ENCODE measurements at regions not wholly inside any gene's neighbourhood (a gene's known extent, or its start where the extent isn't known, plus 50 kb on each side); places are given as distances from the start of the nearest gene placed in this dataset.
"Not testable (repeated sequence)": the region's sequence is repeated elsewhere in the genome, so short reads cannot be mapped to it uniquely, and the experiment has no call there.

GRCh38 chr14:41297576-41298327 lies 308.9 kb upstream of the LRFN5 start:
- FAIRE-seq (no peak), DNase-seq (ENCODE audit: insufficient read length, low spot score) (no peak)
- TF ChIP-seq POLR2A (IDR thresholded peaks at IDR 0.05; ENCODE audit: low read depth, low read length) = no peak

GRCh38 chr14:41295734-41296133 lies 310.9 kb upstream of the LRFN5 start:
- DNase-seq (ENCODE audit: insufficient read length, low spot score) = no peak
- no peak for FAIRE-seq
- TF ChIP-seq POLR2A (IDR thresholded peaks at IDR 0.05; ENCODE audit: low read depth, low read length) = no peak

- no peak for FAIRE-seq
- no peak for TF ChIP-seq POLR2A (IDR thresholded peaks at IDR 0.05; ENCODE audit: low read depth, low read length)
- DNase-seq (ENCODE audit: insufficient read length, low spot score) = no peak
These were observed 317.7 kb upstream of the LRFN5 start for GRCh38 chr14:41289025-41289424.

DNA sequence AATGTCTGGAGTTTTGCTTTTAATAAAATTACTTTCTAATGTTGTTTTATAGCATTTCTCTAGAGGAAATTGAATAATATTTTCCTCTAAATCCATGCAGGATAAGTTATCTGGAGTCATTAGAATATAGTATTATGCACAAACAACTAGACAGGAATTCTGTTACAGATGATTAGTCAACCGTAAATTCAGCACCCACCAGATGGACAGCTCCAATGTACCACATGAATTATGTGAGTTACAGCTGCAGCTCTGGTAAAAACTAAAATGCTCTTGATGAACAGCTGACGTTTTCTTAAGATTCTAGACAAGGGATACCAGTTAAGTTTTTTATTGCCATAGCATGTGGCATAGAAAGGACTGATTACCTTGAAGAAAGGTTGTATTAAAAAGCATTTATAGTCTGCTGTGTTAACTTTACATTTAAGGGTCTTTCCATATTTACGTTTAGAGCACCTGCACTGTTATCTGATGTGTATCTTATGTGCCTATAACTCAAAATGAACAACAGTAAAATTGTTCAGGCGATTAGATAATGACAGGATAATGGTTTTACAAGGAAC lies 321.4 kb upstream of the LRFN5 start:
- DNase-seq (ENCODE audit: insufficient read length, low spot score) (no peak), FAIRE-seq (no peak)
- TF ChIP-seq POLR2A (IDR thresholded peaks at IDR 0.05; ENCODE audit: low read depth, low read length) = no peak

- no peak for FAIRE-seq
These were observed 325.9 kb upstream of the LRFN5 start for GRCh38 chr14:41280745-41281144.

GRCh38 chr14:41277450-41277849 lies 329.2 kb upstream of the LRFN5 start:
- FAIRE-seq (no peak), DNase-seq (ENCODE audit: insufficient read length, low spot score) (no peak)
- no peak for TF ChIP-seq POLR2A (IDR thresholded peaks at IDR 0.05; ENCODE audit: low read depth, low read length)

More at GRCh38 chr14:41280745-41281144, 325.9 kb upstream of the LRFN5 start:
- TF ChIP-seq POLR2A (IDR thresholded peaks at IDR 0.05; ENCODE audit: low read depth, low read length) = no peak
- DNase-seq (ENCODE audit: insufficient read length, low spot score) = no peak

DNA sequence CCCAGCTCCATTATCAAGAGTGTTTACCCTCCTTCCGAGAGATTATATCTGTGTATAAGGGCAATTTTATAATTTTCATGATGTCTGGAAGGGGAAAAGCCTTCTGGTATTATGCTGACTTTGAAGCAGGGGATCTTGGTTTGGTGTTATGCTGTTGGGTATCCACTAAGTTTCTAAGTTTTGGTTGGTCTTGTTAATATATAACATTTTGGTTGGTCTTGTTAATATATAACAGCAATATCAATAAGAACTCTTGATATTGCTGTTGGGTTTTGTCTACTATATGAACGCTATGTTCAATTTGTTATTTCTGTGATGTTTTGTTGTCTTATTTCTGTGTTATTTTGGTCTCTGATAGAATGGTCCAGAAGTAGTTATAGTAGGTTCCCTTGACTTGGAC lies 349.2 kb upstream of the LRFN5 start:
- FAIRE-seq (no peak), DNase-seq (ENCODE audit: insufficient read length, low spot score) (no peak)
- TF ChIP-seq POLR2A (IDR thresholded peaks at IDR 0.05; ENCODE audit: low read depth, low read length) = no peak

DNA sequence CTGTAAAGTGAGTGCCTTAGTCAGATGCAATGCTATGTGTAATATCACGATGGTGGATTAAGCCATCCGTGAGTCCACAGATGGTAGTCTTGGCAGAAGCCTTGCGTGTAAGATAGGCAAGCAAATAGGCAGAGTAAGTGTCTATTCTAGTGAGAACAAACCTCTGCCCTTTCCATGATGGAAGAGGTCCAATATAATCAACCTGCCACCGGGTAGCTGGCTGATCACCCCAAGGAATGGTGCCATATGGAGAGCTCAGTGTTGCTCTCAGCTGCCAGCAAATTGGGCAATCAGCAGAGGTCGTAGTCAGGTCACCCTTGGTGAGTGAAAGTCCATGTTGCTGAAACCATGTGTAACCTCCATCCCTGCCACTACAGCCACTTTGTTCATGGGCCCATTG lies 371.2 kb upstream of the LRFN5 start:
- TF ChIP-seq POLR2A (IDR thresholded peaks at IDR 0.05; ENCODE audit: low read depth, low read length) = no peak
- DNase-seq (ENCODE audit: insufficient read length, low spot score) = no peak
- FAIRE-seq = no peak

- FAIRE-seq = no peak
- DNase-seq (ENCODE audit: insufficient read length, low spot score) = no peak
- TF ChIP-seq POLR2A (IDR thresholded peaks at IDR 0.05; ENCODE audit: low read depth, low read length) = no peak
These were observed 376.0 kb upstream of the LRFN5 start for GRCh38 chr14:41230683-41231082.

- DNase-seq (ENCODE audit: insufficient read length, low spot score) (no peak), FAIRE-seq (no peak)
- TF ChIP-seq POLR2A (IDR thresholded peaks at IDR 0.05; ENCODE audit: low read depth, low read length) = no peak
These were observed 376.9 kb upstream of the LRFN5 start for GRCh38 chr14:41229824-41230223.

DNA sequence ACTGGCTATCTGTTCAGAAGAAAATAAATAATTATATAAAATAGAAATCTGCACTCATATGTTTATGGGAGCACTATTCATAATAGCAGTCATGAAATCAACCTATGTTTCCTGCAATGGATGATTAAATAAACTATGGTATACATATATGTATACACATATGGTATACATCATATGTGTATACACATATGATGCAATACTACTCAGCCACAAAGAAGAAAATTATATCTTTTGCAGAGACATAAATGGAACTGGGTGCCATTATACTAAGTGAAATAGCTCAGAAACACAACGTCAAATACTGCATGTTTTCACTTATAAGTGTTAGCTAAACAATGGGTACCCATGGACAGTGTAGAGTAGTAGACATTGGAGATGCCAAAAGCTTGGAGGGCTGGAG lies 381.2 kb upstream of the LRFN5 start:
- DNase-seq (ENCODE audit: insufficient read length, low spot score) (no peak), FAIRE-seq (no peak)
- TF ChIP-seq POLR2A (IDR thresholded peaks at IDR 0.05; ENCODE audit: low read depth, low read length) = no peak

DNA sequence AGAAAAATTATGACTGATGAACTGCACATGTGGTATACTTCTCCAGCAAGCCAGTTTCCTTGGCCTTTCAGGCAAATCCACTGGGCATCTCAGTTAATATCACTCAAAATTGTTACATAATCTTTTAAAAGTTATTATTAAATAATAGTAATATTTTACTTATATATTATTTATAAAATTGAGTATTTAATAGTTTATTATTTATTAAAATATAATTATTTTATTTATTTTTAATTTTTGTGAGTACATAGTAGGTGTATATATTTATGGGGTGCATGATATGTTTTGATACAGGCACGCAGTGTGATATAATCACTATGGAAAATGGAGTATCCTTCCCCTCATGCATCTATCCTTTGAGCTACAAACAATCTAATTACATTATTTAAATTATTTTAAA lies 384.1 kb upstream of the LRFN5 start:
- no peak for DNase-seq (ENCODE audit: insufficient read length, low spot score)
- no peak for FAIRE-seq
- TF ChIP-seq POLR2A (IDR thresholded peaks at IDR 0.05; ENCODE audit: low read depth, low read length) = no peak

- FAIRE-seq; DNase-seq (ENCODE audit: insufficient read length, low spot score): not testable (repeated sequence)
These were observed 391.7 kb upstream of the LRFN5 start for GRCh38 chr14:41214978-41215377.

GRCh38 chr14:41201696-41202095 lies 405.0 kb upstream of the LRFN5 start:
- DNase-seq (ENCODE audit: insufficient read length, low spot score) = no peak
- TF ChIP-seq POLR2A (IDR thresholded peaks at IDR 0.05; ENCODE audit: low read depth, low read length) = no peak
- FAIRE-seq = no peak

DNA sequence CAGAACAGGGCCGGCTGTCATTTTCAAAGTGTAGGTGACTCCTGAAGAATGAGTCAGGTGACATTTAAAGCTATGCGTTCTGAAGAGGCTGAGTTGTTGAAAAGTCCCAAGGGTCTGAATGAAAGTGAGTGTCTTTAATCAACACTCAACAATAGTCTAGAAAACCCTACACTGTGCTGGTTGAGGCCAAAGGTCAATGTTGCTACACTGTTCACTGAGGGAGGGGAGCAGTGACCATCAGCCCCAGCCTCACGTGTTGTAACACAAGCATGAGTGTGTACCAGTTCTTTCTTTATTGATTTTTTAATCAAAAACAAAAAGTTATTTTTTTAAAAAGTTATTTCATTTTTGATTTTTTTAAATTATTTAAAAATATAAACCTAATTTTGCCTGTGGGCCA lies 418.8 kb upstream of the LRFN5 start:
- no peak for DNase-seq (ENCODE audit: insufficient read length, low spot score)
- FAIRE-seq = no peak
- TF ChIP-seq POLR2A (IDR thresholded peaks at IDR 0.05; ENCODE audit: low read depth, low read length) = no peak
